ENCODE measurements at regions not wholly inside any gene's neighbourhood (a gene's known extent, or its start where the extent isn't known, plus 50 kb on each side); places are given as distances from the start of the nearest gene placed in this dataset. TPM values are rescaled to one million over a fixed set of nuclear protein-coding genes. Genes with fewer than 3 reads are reported as not detected.
A peak's percentile ranks its signal among the peaks of the same experiment; 100 is the strongest.

DNA sequence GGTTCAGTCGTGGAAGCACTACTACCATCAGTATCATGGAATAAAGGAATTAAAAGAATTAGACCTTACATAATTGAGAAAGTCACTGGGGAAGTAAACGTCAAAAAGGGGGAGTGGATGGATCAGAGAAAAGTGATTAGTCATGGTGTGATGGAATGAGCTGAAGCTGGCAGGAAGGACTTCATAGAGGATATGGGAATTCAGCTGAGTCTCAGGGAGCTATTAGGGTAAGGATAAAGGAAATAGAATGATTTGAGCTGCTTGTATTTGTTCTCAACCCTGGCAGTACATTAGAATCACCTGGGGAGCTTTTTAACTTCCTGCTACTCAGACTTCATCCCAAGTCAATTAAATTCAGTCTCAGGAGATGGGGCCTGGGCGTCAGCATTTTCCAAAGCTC lies 53.4 kb upstream of the SETBP1 start:
- peak; percentile 46 for DNase-seq
- H3K23ac ChIP-seq (ENCODE audit: low read length in 2 of 2) = no peak overlapping the region
- H2BK15ac ChIP-seq (ENCODE audit: low read depth, poor library complexity, severe bottlenecking) = peak overlapping the region; percentile 41

GRCh38 chr18:44629406-44629805 lies 51.3 kb upstream of the SETBP1 start:
- DNase-seq = no peak
- Histone ChIP-seq H4K91ac (ENCODE audit: low read length) (no peak overlapping the region), H3K36me3 (ENCODE audit: control insufficient read depth in 1 of 2, insufficient read depth in 2 of 2, low read depth in 1 of 2, low read length in 2 of 2) (no peaks in the 10 kb centered on the region), H3K23ac (ENCODE audit: low read length in 2 of 2) (no peak overlapping the region), H2BK120ac (ENCODE audit: low read depth, low read length) (no peak overlapping the region), H4K8ac (ENCODE audit: low read length) (no peak overlapping the region), H3K79me1 (replicated peaks; ENCODE audit: low read length, poor library complexity, severe bottlenecking) (no peaks in the 10 kb centered on the region), H3K9me3 (ENCODE audit: control insufficient read depth, low read length) (no peaks in the 10 kb centered on the region), H3K18ac (ENCODE audit: low read depth in 1 of 2, low read length in 2 of 2) (no peak overlapping the region), H3K9ac (ENCODE audit: low read length) (no peak overlapping the region), H2AFZ (ENCODE audit: low read depth, low read length) (no peak overlapping the region), H3K4me2 (ENCODE audit: low read length, poor library complexity, severe bottlenecking) (no peak overlapping the region), H3K27me3 (ENCODE audit: control insufficient read depth in 1 of 2, insufficient read depth in 1 of 2, low read length in 2 of 2) (no peaks in the 10 kb centered on the region), H3K4me1 (ENCODE audit: control insufficient read depth, insufficient read depth, low read depth, low read length) (peaks cover 2% of the 10 kb centered on the region), H2BK12ac (ENCODE audit: low read length in 2 of 2) (no peak overlapping the region), H3K4me3 (ENCODE audit: insufficient read depth in 1 of 2, low read depth in 1 of 2, low read length in 2 of 2) (no peak overlapping the region), H3K14ac (ENCODE audit: low read length in 2 of 2) (no peak overlapping the region), H2AK5ac (ENCODE audit: low read length, severe bottlenecking) (no peak overlapping the region), H2BK5ac (ENCODE audit: low read depth, low read length, poor library complexity, severe bottlenecking) (no peak overlapping the region), H3K4ac (ENCODE audit: low read depth in 1 of 2, low read length in 2 of 2) (no peak overlapping the region), H3K27ac (ENCODE audit: low read length, poor library complexity, severe bottlenecking) (no peak overlapping the region), H2BK15ac (ENCODE audit: low read depth, poor library complexity, severe bottlenecking) (no peak overlapping the region)
- WGBS = no CpG with 5 or more reads among the region's 1 CpG

More for the DNA sequence above, 53.4 kb upstream of the SETBP1 start:
- H2BK120ac ChIP-seq (ENCODE audit: low read depth, low read length) = no peak overlapping the region
- H4K8ac ChIP-seq (ENCODE audit: low read length) = no peak overlapping the region
- no peak overlapping the region for H2BK12ac ChIP-seq (ENCODE audit: low read length in 2 of 2)
- H4K91ac ChIP-seq (ENCODE audit: low read length) = no peak overlapping the region
- H3K79me1 ChIP-seq (replicated peaks; ENCODE audit: low read length, poor library complexity, severe bottlenecking) = no peaks in the 10 kb centered on the region
- H3K27ac ChIP-seq (ENCODE audit: low read length, poor library complexity, severe bottlenecking) = no peak overlapping the region
- H2BK5ac ChIP-seq (ENCODE audit: low read depth, low read length, poor library complexity, severe bottlenecking) = no peak overlapping the region
- no peak overlapping the region for H3K4me2 ChIP-seq (ENCODE audit: low read length, poor library complexity, severe bottlenecking)
- no peak overlapping the region for H2AK5ac ChIP-seq (ENCODE audit: low read length, severe bottlenecking)
- H2AFZ ChIP-seq (ENCODE audit: low read depth, low read length) = no peak overlapping the region
- H3K9ac ChIP-seq (ENCODE audit: low read length) = peak overlapping the region; percentile 4
- H3K36me3 ChIP-seq (ENCODE audit: control insufficient read depth in 1 of 2, insufficient read depth in 2 of 2, low read depth in 1 of 2, low read length in 2 of 2) = no peaks in the 10 kb centered on the region
- WGBS = 42% methylated on average over 2 of the region's 3 CpGs
- no peak overlapping the region for H3K14ac ChIP-seq (ENCODE audit: low read length in 2 of 2)
- no peaks in the 10 kb centered on the region for H3K27me3 ChIP-seq (ENCODE audit: control insufficient read depth in 1 of 2, insufficient read depth in 1 of 2, low read length in 2 of 2)
- H3K18ac ChIP-seq (ENCODE audit: low read depth in 1 of 2, low read length in 2 of 2) = no peak overlapping the region
- H3K4me1 ChIP-seq (ENCODE audit: control insufficient read depth, insufficient read depth, low read depth, low read length) = peaks cover 2% of the 10 kb centered on the region
- H3K4me3 ChIP-seq (ENCODE audit: insufficient read depth in 1 of 2, low read depth in 1 of 2, low read length in 2 of 2) = no peak overlapping the region
- no peak overlapping the region for H3K4ac ChIP-seq (ENCODE audit: low read depth in 1 of 2, low read length in 2 of 2)
- H3K9me3 ChIP-seq (ENCODE audit: control insufficient read depth, low read length) = no peaks in the 10 kb centered on the region

- Histone ChIP-seq H3K4me1 (ENCODE audit: control insufficient read depth, insufficient read depth, low read depth, low read length) (peaks cover 2% of the 10 kb centered on the region), H3K23ac (ENCODE audit: low read length in 2 of 2) (no peak overlapping the region), H3K36me3 (ENCODE audit: control insufficient read depth in 1 of 2, insufficient read depth in 2 of 2, low read depth in 1 of 2, low read length in 2 of 2) (no peaks in the 10 kb centered on the region), H4K91ac (ENCODE audit: low read length) (no peak overlapping the region), H3K4ac (ENCODE audit: low read depth in 1 of 2, low read length in 2 of 2) (no peak overlapping the region), H2AK5ac (ENCODE audit: low read length, severe bottlenecking) (no peak overlapping the region), H3K79me1 (replicated peaks; ENCODE audit: low read length, poor library complexity, severe bottlenecking) (no peaks in the 10 kb centered on the region), H2BK120ac (ENCODE audit: low read depth, low read length) (no peak overlapping the region), H2BK15ac (ENCODE audit: low read depth, poor library complexity, severe bottlenecking) (no peak overlapping the region), H3K9ac (ENCODE audit: low read length) (no peak overlapping the region), H4K8ac (ENCODE audit: low read length) (no peak overlapping the region), H3K9me3 (ENCODE audit: control insufficient read depth, low read length) (no peaks in the 10 kb centered on the region), H2BK5ac (ENCODE audit: low read depth, low read length, poor library complexity, severe bottlenecking) (no peak overlapping the region), H3K14ac (ENCODE audit: low read length in 2 of 2) (no peak overlapping the region), H3K27me3 (ENCODE audit: control insufficient read depth in 1 of 2, insufficient read depth in 1 of 2, low read length in 2 of 2) (no peaks in the 10 kb centered on the region), H3K18ac (ENCODE audit: low read depth in 1 of 2, low read length in 2 of 2) (no peak overlapping the region), H3K27ac (ENCODE audit: low read length, poor library complexity, severe bottlenecking) (no peak overlapping the region), H2BK12ac (ENCODE audit: low read length in 2 of 2) (no peak overlapping the region), H3K4me2 (ENCODE audit: low read length, poor library complexity, severe bottlenecking) (no peak overlapping the region), H3K4me3 (ENCODE audit: insufficient read depth in 1 of 2, low read depth in 1 of 2, low read length in 2 of 2) (no peak overlapping the region), H2AFZ (ENCODE audit: low read depth, low read length) (no peak overlapping the region)
- DNase-seq = no peak
- WGBS = 72% methylated on average over 2 of the region's 2 CpGs
These were observed 50.6 kb upstream of the SETBP1 start for GRCh38 chr18:44630118-44630517.

Small RNAs in the stretch of these regions (small RNA-seq; reads per million reads assigned to genes)
- not detected for gene RNA5SP455 (ENCODE audit: low read depth)
